Endodermal cell (in vitro differentiated cells): ENCODE measurements at regions not wholly inside any gene's neighbourhood (a gene's known extent, or its start where the extent isn't known, plus 50 kb on each side); places are given as distances from the start of the nearest gene placed in this dataset.

Source experiments
- DNase-seq: peaks from one replicate; pipeline ENCODE4 v3.0.0-alpha.2; 2017
- H3K27ac ChIP-seq: 2 replicates; pipeline ENCODE4 v1.5.1; 2013; ENCODE audit warnings: mild to moderate bottlenecking, low read depth, low read length, moderate library complexity
- H3K27me3 ChIP-seq: 2 replicates; pipeline ENCODE4 v1.6.1; 2013; ENCODE audit warnings: mild to moderate bottlenecking, low read length, moderate library complexity; ENCODE audit not compliant: insufficient read depth, control insufficient read depth, poor library complexity, severe bottlenecking
- H3K36me3 ChIP-seq: 2 replicates; pipeline ENCODE4 v1.7.0; 2013; ENCODE audit warnings: mild to moderate bottlenecking, low read length, moderate library complexity; ENCODE audit not compliant: control insufficient read depth, insufficient read depth
- H3K4me1 ChIP-seq: one replicate; pipeline ENCODE4 v1.7.0; 2013; ENCODE audit warnings: low read length; ENCODE audit not compliant: control insufficient read depth, insufficient read depth
- H3K4me3 ChIP-seq: 2 replicates; pipeline ENCODE4 v1.5.1; 2013; ENCODE audit warnings: mild to moderate bottlenecking, low read length, moderate library complexity
- H3K9ac ChIP-seq: 2 replicates; pipeline ENCODE4 v1.6.1; 2013; ENCODE audit warnings: mild to moderate bottlenecking, low read length, moderate library complexity; ENCODE audit not compliant: poor library complexity, severe bottlenecking; ENCODE audit errors: extremely low read depth
- H3K9me3 ChIP-seq: 2 replicates; pipeline ENCODE4 v1.6.1; 2013; ENCODE audit warnings: mild to moderate bottlenecking, low read length, moderate library complexity; ENCODE audit not compliant: control insufficient read depth
- H3K27ac Mint-ChIP-seq: 2 replicates; pipeline ENCODE4 v1.8.0; 2020; ENCODE audit warnings: mixed read lengths
- H3K27me3 Mint-ChIP-seq: 2 replicates; pipeline ENCODE4 v1.8.0; 2021; ENCODE audit warnings: mild to moderate bottlenecking, mixed read lengths; ENCODE audit not compliant: insufficient read depth
- H3K36me3 Mint-ChIP-seq: 2 replicates; pipeline ENCODE4 v1.8.0; 2020; ENCODE audit warnings: low read depth, mixed read lengths
- H3K4me1 Mint-ChIP-seq: 2 replicates; pipeline ENCODE4 v1.8.0; 2020; ENCODE audit warnings: mixed read lengths
- H3K4me3 Mint-ChIP-seq: 2 replicates; pipeline ENCODE4 v1.8.0; 2020; ENCODE audit warnings: mild to moderate bottlenecking, moderate library complexity, mixed read lengths
- H3K9me3 Mint-ChIP-seq: 2 replicates; pipeline ENCODE4 v1.8.0; 2020; ENCODE audit warnings: mild to moderate bottlenecking, mixed read lengths
- CTCF ChIP-seq: fragments of 200-600 bp; sonication (generic); conservative IDR thresholded peaks from 2 replicates; pipeline ENCODE4 v1.5.0; 2021; ENCODE audit warnings: antibody characterized with exemption, mild to moderate bottlenecking
- WGBS, 2 experiments: methylation state at CpG; one replicate each; pipeline versions ENCODE4 v1.1.5 to v1.1.7; 2013; ENCODE audit warnings: missing lambda C conversion rate in 2 of 2, mixed read lengths in 1 of 2; ENCODE audit not compliant: insufficient coverage in 1 of 2, insufficient read length in 1 of 2; 5-methylcytosine and 5-hydroxymethylcytosine counted together

- Mint-ChIP-seq H3K27ac (no peak overlapping the region), H3K4me3 (no peak overlapping the region), H3K36me3 (no peaks in the 10 kb centered on the region), H3K9me3 (peaks cover 4% of the 10 kb centered on the region), H3K4me1 (no peaks in the 10 kb centered on the region), H3K27me3 (no peaks in the 10 kb centered on the region)
- Histone ChIP-seq H3K4me1 (no peaks in the 10 kb centered on the region), H3K9ac (no peak overlapping the region), H3K9me3 (no peaks in the 10 kb centered on the region), H3K36me3 (no peaks in the 10 kb centered on the region), H3K27ac (no peak overlapping the region), H3K27me3 (no peaks in the 10 kb centered on the region), H3K4me3 (no peak overlapping the region)
- WGBS, 2 experiments: 93 to 100% methylated on average over 3 to 4 of the region's 4 CpGs
- no peak for DNase-seq
- TF ChIP-seq CTCF: no peak
Measured at GRCh38 chr2:83291083-83291482, 1168.0 kb downstream of the SUCLG1 start.

- no peak overlapping the region for H3K27ac ChIP-seq
- H3K4me1 ChIP-seq: no peaks in the 10 kb centered on the region
- no peak for TF ChIP-seq CTCF
- H3K27ac Mint-ChIP-seq: no peak overlapping the region
- H3K27me3 ChIP-seq: no peaks in the 10 kb centered on the region
- peaks cover under 1% of the 10 kb centered on the region for H3K27me3 Mint-ChIP-seq
- H3K4me3 Mint-ChIP-seq: no peak overlapping the region
- no peaks in the 10 kb centered on the region for H3K36me3 ChIP-seq
- H3K9me3 Mint-ChIP-seq: peaks cover 16% of the 10 kb centered on the region
- peaks cover 2% of the 10 kb centered on the region for H3K36me3 Mint-ChIP-seq
- DNase-seq: no peak
- H3K9ac ChIP-seq: no peak overlapping the region
- H3K9me3 ChIP-seq: no peaks in the 10 kb centered on the region
- H3K4me1 Mint-ChIP-seq: no peaks in the 10 kb centered on the region
- H3K4me3 ChIP-seq: no peak overlapping the region
Measured at GRCh38 chr2:83282841-83283240, 1176.2 kb downstream of the SUCLG1 start.

GRCh38 chr2:83282043-83282795, 1176.9 kb downstream of the SUCLG1 start:
- Histone ChIP-seq H3K4me1 (no peaks in the 10 kb centered on the region), H3K27ac (no peak overlapping the region), H3K4me3 (no peak overlapping the region), H3K9me3 (no peaks in the 10 kb centered on the region), H3K36me3 (no peaks in the 10 kb centered on the region), H3K9ac (no peak overlapping the region), H3K27me3 (no peaks in the 10 kb centered on the region)
- Mint-ChIP-seq H3K9me3 (peaks cover 18% of the 10 kb centered on the region), H3K27ac (no peak overlapping the region), H3K27me3 (peaks cover 2% of the 10 kb centered on the region), H3K4me3 (no peak overlapping the region), H3K4me1 (no peaks in the 10 kb centered on the region), H3K36me3 (peaks cover 2% of the 10 kb centered on the region)
- DNase-seq: no peak
- 84 to 93% methylated on average over 4 to 6 of the region's 6 CpGs for WGBS, 2 experiments
- TF ChIP-seq CTCF: no peak
